ENCODE measurements at regions not wholly inside any gene's neighbourhood (a gene's known extent, or its start where the extent isn't known, plus 50 kb on each side); places are given as distances from the start of the nearest gene placed in this dataset.
A peak's percentile ranks its signal among the peaks of the same experiment; 100 is the strongest.

- no peak for TF ChIP-seq CTCF (conservative IDR thresholded peaks at IDR 0.05)
- H3K4me1 Mint-ChIP-seq = peaks cover 38% of the 10 kb centered on the region
Observed at GRCh38 chr19:28457620-28458019, 755.3 kb downstream of the UQCRFS1 start.

GRCh38 chr19:28456708-28457320 lies 756.1 kb downstream of the UQCRFS1 start:
- TF ChIP-seq CTCF (conservative IDR thresholded peaks at IDR 0.05) = no peak
- Mint-ChIP-seq H3K27me3 (ENCODE audit: low read depth) (peaks cover 21% of the 10 kb centered on the region), H3K27ac (ENCODE audit: unreplicated experiment) (no peak overlapping the region), H3K9me3 (no peaks in the 10 kb centered on the region), H3K36me3 (ENCODE audit: low read depth) (no peaks in the 10 kb centered on the region), H3K4me3 (no peak overlapping the region), H3K4me1 (peaks cover 33% of the 10 kb centered on the region)
- DNase-seq (ENCODE audit: low read depth, low spot score) = no peak

More at GRCh38 chr19:28457620-28458019, 755.3 kb downstream of the UQCRFS1 start:
- Mint-ChIP-seq H3K36me3 (ENCODE audit: low read depth) (no peaks in the 10 kb centered on the region), H3K27me3 (ENCODE audit: low read depth) (peaks cover 21% of the 10 kb centered on the region), H3K4me3 (no peak overlapping the region), H3K9me3 (no peaks in the 10 kb centered on the region), H3K27ac (ENCODE audit: unreplicated experiment) (no peak overlapping the region)
- no peak for DNase-seq (ENCODE audit: low read depth, low spot score)

GRCh38 chr19:28456252-28456651 lies 756.7 kb downstream of the UQCRFS1 start:
- Mint-ChIP-seq H3K4me3 (no peak overlapping the region), H3K36me3 (ENCODE audit: low read depth) (no peaks in the 10 kb centered on the region), H3K27ac (ENCODE audit: unreplicated experiment) (no peak overlapping the region), H3K4me1 (peaks cover 33% of the 10 kb centered on the region), H3K27me3 (ENCODE audit: low read depth) (peaks cover 21% of the 10 kb centered on the region), H3K9me3 (no peaks in the 10 kb centered on the region)
- DNase-seq (ENCODE audit: low read depth, low spot score) = no peak
- no peak for TF ChIP-seq CTCF (conservative IDR thresholded peaks at IDR 0.05)

GRCh38 chr19:28454083-28454482 lies 758.9 kb downstream of the UQCRFS1 start:
- Mint-ChIP-seq H3K4me1 (peaks cover 26% of the 10 kb centered on the region), H3K27ac (ENCODE audit: unreplicated experiment) (no peak overlapping the region), H3K27me3 (ENCODE audit: low read depth) (peaks cover 6% of the 10 kb centered on the region), H3K4me3 (no peak overlapping the region), H3K9me3 (no peaks in the 10 kb centered on the region), H3K36me3 (ENCODE audit: low read depth) (no peaks in the 10 kb centered on the region)
- DNase-seq (ENCODE audit: low read depth, low spot score) = no peak
- TF ChIP-seq CTCF (conservative IDR thresholded peaks at IDR 0.05) = no peak

- Mint-ChIP-seq H3K27ac (ENCODE audit: unreplicated experiment) (peak overlapping the region; percentile 53), H3K4me3 (no peak overlapping the region), H3K27me3 (ENCODE audit: low read depth) (peaks cover 3% of the 10 kb centered on the region), H3K9me3 (no peaks in the 10 kb centered on the region), H3K4me1 (peaks cover 26% of the 10 kb centered on the region), H3K36me3 (ENCODE audit: low read depth) (no peaks in the 10 kb centered on the region)
- DNase-seq (ENCODE audit: low read depth, low spot score) = no peak
- TF ChIP-seq CTCF (conservative IDR thresholded peaks at IDR 0.05) = no peak
Observed at GRCh38 chr19:28453420-28453819, 759.5 kb downstream of the UQCRFS1 start.
